HCT116 (cell line): ENCODE measurements at regions not wholly inside any gene's neighbourhood (a gene's known extent, or its start where the extent isn't known, plus 50 kb on each side); places are given as distances from the start of the nearest gene placed in this dataset.

Source experiments
- ATAC-seq: fragments of 200-7000 bp; cut with Tn5 transposase; 2 replicates; pipeline ENCODE4 v1.9.1; 2020; ENCODE audit warnings: mild to moderate bottlenecking, moderate library complexity
- BruUV-seq: library from RNA; stranded (reverse); fragments of 400-500 nt; replicated peaks from 2 replicates; lab custom pipeline; 2021; lab: Mats Ljungman, UMichigan
- CTCF ChIA-PET: fragments of 300-600 bp; sonication (Branson Sonifier 250); formaldehyde crosslinking; loops from one replicate; lab custom pipeline; 2021; ENCODE audit warnings: antibody characterized with exemption; lab: Charles Lee
- POLR2A ChIA-PET: fragments of 300-600, 350-600 bp; sonication (Branson Sonifier 250); formaldehyde crosslinking; loops from one replicate; lab custom pipeline; 2021; ENCODE audit warnings: antibody characterized with exemption; lab: Charles Lee
- RAD21 ChIA-PET, 2 experiments: fragments of 300-600 bp; sonication (Branson Sonifier 250); formaldehyde crosslinking; loops; one replicate each; lab custom pipeline; 2023; ENCODE audit warnings: low total read pairs in 2 of 2; ENCODE audit not compliant: uncharacterized antibody in 2 of 2, unreplicated experiment in 2 of 2, low non-redundant PET in 1 of 2; lab: Charles Lee
- DNase-seq: peaks from one replicate; pipeline ENCODE4 v3.0.0-alpha.2; 2010; ENCODE audit warnings: low read depth, low spot score
- H2AFZ ChIP-seq: fragments of 200-600 bp; shearing (Covaris generic), sonication (generic); 2 replicates; pipeline ENCODE4 v1.6.1; 2017; ENCODE audit warnings: low read depth, mixed run types, mixed read lengths, antibody characterized with exemption, low read length; ENCODE audit not compliant: poor library complexity, severe bottlenecking
- H3K27ac ChIP-seq: 2 replicates; pipeline ENCODE4 v1.5.1; 2012; ENCODE audit warnings: low read depth, low read length
- H3K27me3 ChIP-seq: fragments of 200-600 bp; sonication (generic); 2 replicates; pipeline ENCODE4 v1.6.1; 2016; ENCODE audit warnings: mixed run types, low read length, mixed read lengths; ENCODE audit not compliant: insufficient read depth
- H3K36me3 ChIP-seq, 2 experiments: fragments of 200-500 bp in 1 of 2; fragments of 200-600 bp in 1 of 2; sonication (Bioruptor generic) in 1 of 2; sonication (generic) in 1 of 2; 2 replicates each; pipeline versions ENCODE4 v1.5.1 to v1.6.1; 2014 to 2016; ENCODE audit warnings: low read length in 2 of 2, inconsistent platforms in 1 of 2, mixed read lengths in 1 of 2, mixed run types in 1 of 2; ENCODE audit not compliant: insufficient read depth in 2 of 2, control insufficient read depth in 1 of 2
- H3K4me1 ChIP-seq, 2 experiments: fragments of 200-600 bp in 1 of 2; sonication (generic) in 1 of 2; 2 replicates each; pipeline versions ENCODE4 v1.5.1 to v1.6.1; 2012 to 2017; ENCODE audit warnings: low read length in 2 of 2, inconsistent platforms in 1 of 2, mild to moderate bottlenecking in 1 of 2, mixed read lengths in 1 of 2, mixed run types in 1 of 2, moderate library complexity in 1 of 2; ENCODE audit not compliant: insufficient read depth in 2 of 2, control insufficient read depth in 1 of 2
- H3K4me2 ChIP-seq: fragments of 200-600 bp; sonication (generic); 2 replicates; pipeline ENCODE4 v1.6.1; 2017; ENCODE audit warnings: mixed run types, low read length, mixed read lengths
- H3K4me3 ChIP-seq, 2 experiments: fragments of 200-600 bp in 1 of 2; sonication (generic) in 1 of 2; replicated peaks in 1 of 2; 2 replicates each; pipeline ENCODE4 v1.5.1; 2011 to 2016; ENCODE audit warnings: low read length in 2 of 2, control low read depth in 1 of 2, low read depth in 1 of 2, mild to moderate bottlenecking in 1 of 2, mixed read lengths in 1 of 2, mixed run types in 1 of 2
- H3K79me2 ChIP-seq: fragments of 200-600 bp; sonication (generic); 2 replicates; pipeline ENCODE4 v1.6.1; 2017; ENCODE audit warnings: mild to moderate bottlenecking, mixed run types, low read length, moderate library complexity, mixed read lengths; ENCODE audit not compliant: insufficient read depth
- H3K9ac ChIP-seq: fragments of 200-600 bp; sonication (generic); 2 replicates; pipeline ENCODE4 v1.6.1; 2016; ENCODE audit warnings: low read length, mixed read lengths
- H3K9me2 ChIP-seq: fragments of 200-600 bp; sonication (generic), shearing (Covaris generic); 2 replicates; pipeline ENCODE4 v1.6.1; 2017; ENCODE audit warnings: mixed run types, mild to moderate bottlenecking, moderate library complexity; ENCODE audit not compliant: insufficient read depth
- H3K9me3 ChIP-seq, 2 experiments: fragments of 200-500 bp in 1 of 2; fragments of 200-600 bp in 1 of 2; sonication (Bioruptor generic) in 1 of 2; sonication (generic) in 1 of 2; 2 replicates each; pipeline ENCODE4 v1.6.1; 2014 to 2017; ENCODE audit warnings: low read length in 2 of 2, mixed read lengths in 2 of 2, inconsistent platforms in 1 of 2, low read depth in 1 of 2, mild to moderate bottlenecking in 1 of 2, mixed run types in 1 of 2, moderate library complexity in 1 of 2; ENCODE audit not compliant: control insufficient read depth in 1 of 2, insufficient read depth in 1 of 2
- H4K20me1 ChIP-seq: fragments of 200-600 bp; sonication (generic), shearing (Covaris generic); 2 replicates; pipeline ENCODE4 v1.6.1; 2017; ENCODE audit warnings: mixed run types, mild to moderate bottlenecking, moderate library complexity; ENCODE audit not compliant: insufficient read depth
- CEBPB ChIP-seq: IDR thresholded peaks from 2 replicates; pipeline ENCODE4 v1.6.1; 2012; ENCODE audit warnings: low read depth
- EGR1 ChIP-seq: IDR thresholded peaks from 2 replicates; pipeline ENCODE4 v1.6.1; 2012; ENCODE audit warnings: low read depth
- ELF1 ChIP-seq: IDR thresholded peaks from 2 replicates; pipeline ENCODE4 v1.6.1; 2012; ENCODE audit warnings: low read depth, borderline replicate concordance
- EZH2 ChIP-seq: fragments of 200-600 bp; sonication (generic); IDR thresholded peaks from 2 replicates; pipeline ENCODE4 v1.6.1; 2017; ENCODE audit warnings: antibody characterized with exemption, mixed run types
- POLR2A ChIP-seq: IDR thresholded peaks from 2 replicates; pipeline ENCODE4 v1.7.0; 2011; ENCODE audit warnings: borderline replicate concordance; ENCODE audit not compliant: insufficient read depth, insufficient read length; ENCODE audit errors: extremely low read depth
- POLR2AphosphoS5 ChIP-seq: IDR thresholded peaks from 2 replicates; pipeline ENCODE4 v1.6.1; 2011; ENCODE audit warnings: mild to moderate bottlenecking, low read depth, low read length, moderate library complexity
- RAD21 ChIP-seq: IDR thresholded peaks from 2 replicates; pipeline ENCODE4 v1.6.1; 2012; ENCODE audit warnings: low read depth, mild to moderate bottlenecking
- SRF ChIP-seq: IDR thresholded peaks from 2 replicates; pipeline ENCODE4 v1.6.1; 2012; ENCODE audit warnings: low read depth
- ZBTB33 ChIP-seq: IDR thresholded peaks from 2 replicates; pipeline ENCODE4 v1.6.1; 2011; ENCODE audit warnings: mild to moderate bottlenecking, low read length, moderate library complexity; ENCODE audit not compliant: insufficient replicate concordance; ENCODE audit errors: extremely low read depth
- intact Hi-C: fragments of 100-400 bp; cut with micrococcal nuclease; formaldehyde crosslinking; loops from 2 replicates; pipeline ENCODE4 v1.10.0; 2022
- TF ChIP-seq, protein P1 (sequence below): IDR thresholded peaks from 2 replicates; pipeline ENCODE4 v1.6.1; 2012
- TF ChIP-seq, protein P2 (sequence below): IDR thresholded peaks from 2 replicates; pipeline ENCODE4 v1.6.1; 2012; ENCODE audit warnings: low read depth
- TF ChIP-seq, protein P3 (sequence below), 3 experiments: fragments of 200-600 bp in 1 of 3; sonication (generic) in 1 of 3; IDR thresholded peaks in 2 of 3; conservative IDR thresholded peaks in 1 of 3; 2 replicates each; pipeline ENCODE4 v1.5.1; 2012 to 2017; ENCODE audit warnings: low read depth in 2 of 3, low read length in 2 of 3, antibody characterized with exemption in 1 of 3, borderline replicate concordance in 1 of 3, control low read depth in 1 of 3, mild to moderate bottlenecking in 1 of 3, mixed read lengths in 1 of 3, mixed run types in 1 of 3, moderate library complexity in 1 of 3; ENCODE audit not compliant: insufficient read depth in 1 of 3

DNA sequence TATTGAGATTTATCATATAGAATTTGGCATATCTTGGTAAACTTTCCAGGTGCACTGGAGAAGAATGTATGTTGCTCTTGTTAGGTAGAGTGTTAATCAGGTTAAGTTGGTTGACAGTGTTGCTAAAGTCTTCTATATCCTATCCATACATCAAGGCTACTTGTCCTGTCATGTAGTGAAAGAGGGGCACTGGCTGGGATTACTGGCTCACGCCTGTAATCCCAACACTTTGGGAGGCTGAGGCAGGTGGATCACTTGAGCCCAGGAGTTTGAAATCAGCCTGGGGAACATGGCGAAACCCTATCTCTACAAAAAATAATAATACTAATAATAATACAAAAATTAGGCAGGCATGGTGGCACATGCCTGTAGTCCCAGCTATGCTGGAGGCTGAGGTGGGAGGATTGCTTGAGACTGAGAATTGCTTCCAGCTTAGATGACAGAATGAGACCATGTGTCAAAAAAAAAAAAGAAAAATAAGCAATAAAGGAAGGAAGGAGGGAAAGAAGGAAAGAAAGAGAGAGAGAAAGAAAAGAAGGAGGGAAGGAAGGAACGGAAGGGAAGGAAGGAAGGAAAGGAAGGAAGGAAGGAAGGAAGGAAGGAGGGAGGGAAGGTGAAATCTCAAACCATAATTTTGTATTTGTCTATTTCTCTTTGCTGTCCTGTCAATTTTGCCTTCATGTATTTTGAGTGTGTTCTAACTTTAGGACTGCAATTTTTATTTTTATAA lies 57.4 kb upstream of the IQSEC1 start:
- TF ChIP-seq EGR1 (no peak), ELF1 (no peak), CEBPB (no peak), EZH2 (no peak), RAD21 (no peak), ZBTB33 (no peak), SRF (no peak), POLR2AphosphoS5 (no peak), POLR2A (no peak)
- TF ChIP-seq, protein P1, sequence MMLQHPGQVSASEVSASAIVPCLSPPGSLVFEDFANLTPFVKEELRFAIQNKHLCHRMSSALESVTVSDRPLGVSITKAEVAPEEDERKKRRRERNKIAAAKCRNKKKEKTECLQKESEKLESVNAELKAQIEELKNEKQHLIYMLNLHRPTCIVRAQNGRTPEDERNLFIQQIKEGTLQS, result no peak
- TF ChIP-seq, protein P2, sequence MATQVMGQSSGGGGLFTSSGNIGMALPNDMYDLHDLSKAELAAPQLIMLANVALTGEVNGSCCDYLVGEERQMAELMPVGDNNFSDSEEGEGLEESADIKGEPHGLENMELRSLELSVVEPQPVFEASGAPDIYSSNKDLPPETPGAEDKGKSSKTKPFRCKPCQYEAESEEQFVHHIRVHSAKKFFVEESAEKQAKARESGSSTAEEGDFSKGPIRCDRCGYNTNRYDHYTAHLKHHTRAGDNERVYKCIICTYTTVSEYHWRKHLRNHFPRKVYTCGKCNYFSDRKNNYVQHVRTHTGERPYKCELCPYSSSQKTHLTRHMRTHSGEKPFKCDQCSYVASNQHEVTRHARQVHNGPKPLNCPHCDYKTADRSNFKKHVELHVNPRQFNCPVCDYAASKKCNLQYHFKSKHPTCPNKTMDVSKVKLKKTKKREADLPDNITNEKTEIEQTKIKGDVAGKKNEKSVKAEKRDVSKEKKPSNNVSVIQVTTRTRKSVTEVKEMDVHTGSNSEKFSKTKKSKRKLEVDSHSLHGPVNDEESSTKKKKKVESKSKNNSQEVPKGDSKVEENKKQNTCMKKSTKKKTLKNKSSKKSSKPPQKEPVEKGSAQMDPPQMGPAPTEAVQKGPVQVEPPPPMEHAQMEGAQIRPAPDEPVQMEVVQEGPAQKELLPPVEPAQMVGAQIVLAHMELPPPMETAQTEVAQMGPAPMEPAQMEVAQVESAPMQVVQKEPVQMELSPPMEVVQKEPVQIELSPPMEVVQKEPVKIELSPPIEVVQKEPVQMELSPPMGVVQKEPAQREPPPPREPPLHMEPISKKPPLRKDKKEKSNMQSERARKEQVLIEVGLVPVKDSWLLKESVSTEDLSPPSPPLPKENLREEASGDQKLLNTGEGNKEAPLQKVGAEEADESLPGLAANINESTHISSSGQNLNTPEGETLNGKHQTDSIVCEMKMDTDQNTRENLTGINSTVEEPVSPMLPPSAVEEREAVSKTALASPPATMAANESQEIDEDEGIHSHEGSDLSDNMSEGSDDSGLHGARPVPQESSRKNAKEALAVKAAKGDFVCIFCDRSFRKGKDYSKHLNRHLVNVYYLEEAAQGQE, result no peak
- TF ChIP-seq, protein P3, sequence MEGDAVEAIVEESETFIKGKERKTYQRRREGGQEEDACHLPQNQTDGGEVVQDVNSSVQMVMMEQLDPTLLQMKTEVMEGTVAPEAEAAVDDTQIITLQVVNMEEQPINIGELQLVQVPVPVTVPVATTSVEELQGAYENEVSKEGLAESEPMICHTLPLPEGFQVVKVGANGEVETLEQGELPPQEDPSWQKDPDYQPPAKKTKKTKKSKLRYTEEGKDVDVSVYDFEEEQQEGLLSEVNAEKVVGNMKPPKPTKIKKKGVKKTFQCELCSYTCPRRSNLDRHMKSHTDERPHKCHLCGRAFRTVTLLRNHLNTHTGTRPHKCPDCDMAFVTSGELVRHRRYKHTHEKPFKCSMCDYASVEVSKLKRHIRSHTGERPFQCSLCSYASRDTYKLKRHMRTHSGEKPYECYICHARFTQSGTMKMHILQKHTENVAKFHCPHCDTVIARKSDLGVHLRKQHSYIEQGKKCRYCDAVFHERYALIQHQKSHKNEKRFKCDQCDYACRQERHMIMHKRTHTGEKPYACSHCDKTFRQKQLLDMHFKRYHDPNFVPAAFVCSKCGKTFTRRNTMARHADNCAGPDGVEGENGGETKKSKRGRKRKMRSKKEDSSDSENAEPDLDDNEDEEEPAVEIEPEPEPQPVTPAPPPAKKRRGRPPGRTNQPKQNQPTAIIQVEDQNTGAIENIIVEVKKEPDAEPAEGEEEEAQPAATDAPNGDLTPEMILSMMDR (IDR thresholded peaks at IDR 0.05 in 2 of 3, conservative IDR thresholded peaks at IDR 0.05 in 1 of 3; ENCODE audit: borderline replicate concordance in 1 of 3, insufficient read depth in 1 of 3, low read depth in 2 of 3, low read length in 2 of 3), result no peak
- POLR2A ChIA-PET, result interaction anchor here (0.6 kb wide), 1 partner anchor 9 kb away, joined by 4 read pairs; no protein-coding TSS in a partner anchor

More for the DNA sequence above, 57.4 kb upstream of the IQSEC1 start:
- Histone ChIP-seq H3K9me3 (no peaks in the 10 kb centered on the region), H3K4me3 (no peak overlapping the region), H3K27ac (no peak overlapping the region), H3K9me2 (no peaks in the 10 kb centered on the region), H3K79me2 (no peaks in the 10 kb centered on the region), H3K4me2 (no peak overlapping the region), H3K9ac (no peak overlapping the region), H3K27me3 (no peaks in the 10 kb centered on the region), H4K20me1 (no peaks in the 10 kb centered on the region), H2AFZ (no peak overlapping the region), H3K4me1 (no peaks in the 10 kb centered on the region), H3K36me3 (no peaks in the 10 kb centered on the region)
- BruUV-seq, result no TSS peak
- no peak for ATAC-seq
- intact Hi-C loops, result no loop called here
- CTCF ChIA-PET, result no interaction called here
- no peak for DNase-seq
- RAD21 ChIA-PET, result no interaction called here
